ENCODE measurements at regions not wholly inside any gene's neighbourhood (a gene's known extent, or its start where the extent isn't known, plus 50 kb on each side); places are given as distances from the start of the nearest gene placed in this dataset.

GRCh38 chr13:105219651-105220050 lies 1315.8 kb downstream of the EFNB2 start:
- TF ChIP-seq POLR2A (IDR thresholded peaks at IDR 0.05) (no peak), CTCF (IDR thresholded peaks at IDR 0.05) (no peak), EP300 (IDR thresholded peaks at IDR 0.05) (no peak), POLR2AphosphoS5 (IDR thresholded peaks at IDR 0.05) (no peak)

Measured in gastroesophageal sphincter (tissue), 3 donors.